Effector memory CD4-positive, alpha-beta T cell (primary cell): ENCODE measurements at regions not wholly inside any gene's neighbourhood (a gene's known extent, or its start where the extent isn't known, plus 50 kb on each side); places are given as distances from the start of the nearest gene placed in this dataset.

ENCODE experiments used
- DNase-seq, 3 donors: peaks; one replicate each; pipeline ENCODE4 v3.0.0-alpha.2; 2020
- H3K27ac ChIP-seq: 2 replicates; pipeline ENCODE4 v1.7.0; 2013; ENCODE audit warnings: mild to moderate bottlenecking, low read length, moderate library complexity; ENCODE audit not compliant: insufficient read depth, poor library complexity, severe bottlenecking
- H3K27me3 ChIP-seq: replicated peaks from 2 replicates; pipeline ENCODE4 v1.7.0; 2013; ENCODE audit warnings: mild to moderate bottlenecking, low read length; ENCODE audit not compliant: insufficient read depth, control insufficient read depth, poor library complexity, severe bottlenecking
- H3K36me3 ChIP-seq: 2 replicates; pipeline ENCODE4 v1.7.0; 2013; ENCODE audit warnings: mild to moderate bottlenecking, low read length, moderate library complexity; ENCODE audit not compliant: control insufficient read depth, insufficient read depth
- H3K4me1 ChIP-seq: 2 replicates; pipeline ENCODE4 v1.7.0; 2013; ENCODE audit warnings: low read length, mild to moderate bottlenecking; ENCODE audit not compliant: control insufficient read depth, insufficient read depth, poor library complexity, severe bottlenecking
- H3K4me3 ChIP-seq: 2 replicates; pipeline ENCODE4 v1.7.0; 2013; ENCODE audit warnings: low read length, low read depth, mild to moderate bottlenecking; ENCODE audit not compliant: insufficient read depth, poor library complexity, severe bottlenecking
- H3K9me3 ChIP-seq: 2 replicates; pipeline ENCODE4 v1.7.0; 2013; ENCODE audit warnings: mild to moderate bottlenecking, low read length, moderate library complexity; ENCODE audit not compliant: control insufficient read depth

GRCh38 chr6:152897807-152898399, 84.9 kb downstream of the FBXO5 start:
- Histone ChIP-seq H3K4me3 (no peak overlapping the region), H3K27ac (no peak overlapping the region), H3K9me3 (no peaks in the 10 kb centered on the region), H3K27me3 (peaks cover 3% of the 10 kb centered on the region), H3K36me3 (no peaks in the 10 kb centered on the region), H3K4me1 (no peaks in the 10 kb centered on the region)
- DNase-seq, result peak; percentile 4 to 38 (median 33)

DNA sequence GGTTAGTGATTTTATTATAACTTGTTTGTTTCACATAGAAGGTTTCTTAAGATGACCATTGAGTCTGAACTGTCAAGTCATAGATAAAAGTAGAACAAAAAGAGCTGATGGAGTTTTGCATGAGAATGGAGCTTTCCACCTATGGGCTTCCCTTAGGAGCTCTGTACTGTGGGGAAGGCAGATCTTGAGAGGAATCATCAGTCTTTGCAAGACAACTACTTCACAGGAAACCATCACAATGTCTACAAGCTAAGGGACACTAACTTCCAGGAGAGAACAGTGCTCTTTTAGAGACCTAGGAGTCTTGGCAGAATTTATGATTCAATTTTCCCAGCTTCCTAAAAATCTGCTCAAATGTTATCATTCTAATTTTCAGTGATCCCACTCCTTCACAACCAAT, 78.2 kb downstream of the FBXO5 start:
- DNase-seq, result no peak
- no peaks in the 10 kb centered on the region for H3K9me3 ChIP-seq
- H3K4me3 ChIP-seq, result no peak overlapping the region
- H3K27me3 ChIP-seq, result no peaks in the 10 kb centered on the region
- no peak overlapping the region for H3K27ac ChIP-seq
- no peaks in the 10 kb centered on the region for H3K4me1 ChIP-seq
- H3K36me3 ChIP-seq, result no peaks in the 10 kb centered on the region

GRCh38 chr6:152905551-152906299, 77.1 kb downstream of the FBXO5 start:
- Histone ChIP-seq H3K27me3 (no peaks in the 10 kb centered on the region), H3K4me3 (no peak overlapping the region), H3K9me3 (no peaks in the 10 kb centered on the region), H3K36me3 (no peaks in the 10 kb centered on the region), H3K27ac (no peak overlapping the region), H3K4me1 (no peaks in the 10 kb centered on the region)
- no peak for DNase-seq

- no peaks in the 10 kb centered on the region for H3K9me3 ChIP-seq
- DNase-seq, result no peak
- no peaks in the 10 kb centered on the region for H3K4me1 ChIP-seq
- H3K4me3 ChIP-seq, result no peak overlapping the region
- H3K27me3 ChIP-seq, result no peaks in the 10 kb centered on the region
- H3K36me3 ChIP-seq, result no peaks in the 10 kb centered on the region
- no peak overlapping the region for H3K27ac ChIP-seq
These were observed 73.6 kb downstream of the FBXO5 start for GRCh38 chr6:152909241-152909640.

DNA sequence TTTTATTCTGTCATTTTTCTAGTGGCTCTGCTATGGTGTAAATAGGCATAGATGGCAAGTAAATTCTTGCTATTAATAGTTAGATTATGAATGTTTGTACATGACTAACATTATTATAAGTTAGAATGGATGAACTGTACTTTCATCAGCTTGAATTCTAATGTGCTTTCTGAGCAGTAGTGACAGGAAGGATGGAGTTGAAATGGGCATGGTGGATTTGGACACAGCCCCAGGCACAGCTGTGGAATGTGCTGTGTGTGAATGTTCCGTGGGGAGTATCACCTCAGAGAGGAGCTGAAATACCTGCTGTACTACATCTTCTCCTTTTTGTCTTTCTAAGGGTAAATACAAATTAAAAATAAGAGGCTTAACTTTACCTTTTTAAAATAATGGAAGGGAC, 66.8 kb downstream of the FBXO5 start:
- DNase-seq, result no peak
- Histone ChIP-seq H3K4me3 (no peak overlapping the region), H3K36me3 (no peaks in the 10 kb centered on the region), H3K9me3 (no peaks in the 10 kb centered on the region), H3K4me1 (no peaks in the 10 kb centered on the region), H3K27ac (no peak overlapping the region), H3K27me3 (no peaks in the 10 kb centered on the region)

DNA sequence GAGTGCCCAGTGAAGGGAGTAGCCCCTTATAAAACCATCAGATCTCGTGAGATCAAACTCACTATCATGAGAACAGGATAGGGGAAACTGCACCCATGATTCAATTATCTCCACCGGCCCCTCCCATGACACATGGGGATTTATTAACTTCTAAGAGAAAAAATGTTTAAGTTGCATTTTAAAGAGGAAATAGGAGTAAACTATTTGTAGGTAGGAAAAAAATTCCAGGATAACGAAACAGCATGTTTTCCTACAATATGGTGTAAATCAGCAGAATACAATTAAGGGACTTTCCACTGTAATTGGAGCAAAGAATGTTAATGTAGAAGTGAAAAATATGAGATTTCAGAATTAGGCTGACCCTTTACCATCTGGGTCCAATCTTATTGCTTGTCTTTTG, 63.9 kb downstream of the FBXO5 start:
- no peak overlapping the region for H3K27ac ChIP-seq
- DNase-seq, result no peak

GRCh38 chr6:152920016-152920415, 62.8 kb downstream of the FBXO5 start:
- DNase-seq, result no peak
- H3K27ac ChIP-seq, result no peak overlapping the region
- no peaks in the 10 kb centered on the region for H3K4me1 ChIP-seq
- no peaks in the 10 kb centered on the region for H3K36me3 ChIP-seq
- no peak overlapping the region for H3K4me3 ChIP-seq
- no peaks in the 10 kb centered on the region for H3K27me3 ChIP-seq
- H3K9me3 ChIP-seq, result no peaks in the 10 kb centered on the region

More for the DNA sequence above, 63.9 kb downstream of the FBXO5 start:
- Histone ChIP-seq H3K4me1 (no peaks in the 10 kb centered on the region), H3K27me3 (no peaks in the 10 kb centered on the region), H3K4me3 (no peak overlapping the region), H3K9me3 (no peaks in the 10 kb centered on the region), H3K36me3 (no peaks in the 10 kb centered on the region)
